T-helper 2 cell treated with Interferon-gamma antibody and Interleukin-4, amounts not matched to agents 5 μg/mL and 100 μg/mL, for 36 hours (primary cell): ENCODE measurements at regions not wholly inside any gene's neighbourhood (a gene's known extent, or its start where the extent isn't known, plus 50 kb on each side); places are given as distances from the start of the nearest gene placed in this dataset.
"Not testable (repeated sequence)": the region's sequence is repeated elsewhere in the genome, so short reads cannot be mapped to it uniquely, and the experiment has no call there.

Experiments
- DNase-seq: peaks from one replicate; pipeline ENCODE4 v3.0.0; 2021; ENCODE audit warnings: low spot score
- H3K27ac Mint-ChIP-seq: one replicate; pipeline ENCODE4 v1.8.0; 2021; ENCODE audit warnings: mild to moderate bottlenecking, mixed read lengths
- H3K27me3 Mint-ChIP-seq: one replicate; pipeline ENCODE4 v1.8.0; 2021; ENCODE audit warnings: low read depth, mixed read lengths
- H3K36me3 Mint-ChIP-seq: one replicate; pipeline ENCODE4 v1.8.0; 2021; ENCODE audit warnings: low read depth, mixed read lengths
- H3K4me1 Mint-ChIP-seq: one replicate; pipeline ENCODE4 v1.8.0; 2021; ENCODE audit warnings: low read depth, mixed read lengths
- H3K4me3 Mint-ChIP-seq: one replicate; pipeline ENCODE4 v1.8.0; 2022; ENCODE audit warnings: mild to moderate bottlenecking, moderate library complexity, mixed read lengths
- H3K9me3 Mint-ChIP-seq: one replicate; pipeline ENCODE4 v1.8.0; 2021; ENCODE audit warnings: mixed read lengths

DNA sequence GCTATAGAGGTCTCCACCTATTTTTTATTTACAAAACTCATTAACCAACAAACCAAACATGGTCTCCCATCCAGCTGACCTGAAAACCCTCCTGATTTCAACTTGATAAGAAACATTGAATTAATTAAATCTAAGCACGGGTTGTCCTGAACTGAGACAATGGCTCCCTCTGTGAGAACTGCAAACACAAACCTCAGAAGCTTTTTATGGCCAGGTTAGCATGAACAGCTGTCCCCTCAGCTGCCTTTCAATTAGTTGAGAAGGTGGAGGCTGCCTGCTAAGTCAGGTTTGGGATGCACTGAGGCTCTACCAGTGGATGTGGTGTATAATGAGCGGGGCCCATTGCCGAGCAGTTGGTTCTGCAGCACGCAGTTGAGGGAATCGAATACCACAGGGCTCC is 258.5 kb upstream of the DDX18 start:
- H3K36me3 Mint-ChIP-seq, result no peaks in the 10 kb centered on the region
- H3K27ac Mint-ChIP-seq, result no peak overlapping the region
- peaks cover 4% of the 10 kb centered on the region for H3K9me3 Mint-ChIP-seq
- no peak overlapping the region for H3K4me3 Mint-ChIP-seq
- no peaks in the 10 kb centered on the region for H3K27me3 Mint-ChIP-seq
- H3K4me1 Mint-ChIP-seq, result no peaks in the 10 kb centered on the region
- no peak for DNase-seq

DNA sequence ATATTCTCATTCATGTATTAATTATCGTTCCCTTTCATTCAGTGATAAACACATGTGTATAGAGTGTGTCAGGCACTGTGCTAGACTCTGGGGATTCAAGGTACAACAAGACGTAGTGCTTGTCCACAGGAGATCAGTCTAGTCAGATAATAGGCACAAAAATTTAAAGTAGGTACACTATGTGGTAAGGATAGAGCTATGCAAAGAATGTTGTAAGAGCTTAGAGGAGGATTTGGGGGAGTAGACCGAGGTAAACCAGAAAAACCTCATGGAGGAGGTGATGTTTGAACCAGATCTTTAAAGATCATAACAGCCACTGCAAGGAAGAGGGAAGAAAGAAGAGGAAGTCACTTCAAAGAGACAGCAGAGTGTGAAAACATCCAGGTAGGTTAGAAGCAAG is 256.9 kb upstream of the DDX18 start:
- no peak overlapping the region for H3K27ac Mint-ChIP-seq
- no peak overlapping the region for H3K4me3 Mint-ChIP-seq
- DNase-seq, result no peak
- H3K27me3 Mint-ChIP-seq, result no peaks in the 10 kb centered on the region
- H3K36me3 Mint-ChIP-seq, result no peaks in the 10 kb centered on the region
- H3K4me1 Mint-ChIP-seq, result no peaks in the 10 kb centered on the region
- peaks cover 4% of the 10 kb centered on the region for H3K9me3 Mint-ChIP-seq

DNA sequence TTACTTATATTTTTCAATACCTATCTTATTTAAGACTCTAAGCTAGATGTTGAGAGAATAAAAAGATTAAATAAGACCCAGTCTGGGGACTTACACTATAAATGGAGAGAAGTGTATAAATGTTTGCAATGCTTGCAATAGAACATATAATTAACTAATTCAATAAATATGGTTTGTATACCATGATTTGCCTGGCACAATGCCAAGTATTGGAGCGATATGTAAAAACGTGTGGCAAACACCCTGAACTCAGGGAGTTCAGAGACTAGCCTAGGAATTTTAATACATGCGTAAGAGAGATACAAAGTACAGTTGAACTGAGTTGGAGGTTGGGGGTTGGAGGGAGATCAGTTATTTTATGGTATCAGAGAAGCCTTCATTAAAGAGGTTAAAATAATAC is 251.8 kb upstream of the DDX18 start:
- no peaks in the 10 kb centered on the region for H3K27me3 Mint-ChIP-seq
- H3K9me3 Mint-ChIP-seq, result peaks cover 12% of the 10 kb centered on the region
- H3K36me3 Mint-ChIP-seq, result no peaks in the 10 kb centered on the region
- DNase-seq, result no peak
- H3K27ac Mint-ChIP-seq, result no peak overlapping the region
- H3K4me3 Mint-ChIP-seq, result no peak overlapping the region
- H3K4me1 Mint-ChIP-seq, result no peaks in the 10 kb centered on the region

DNA sequence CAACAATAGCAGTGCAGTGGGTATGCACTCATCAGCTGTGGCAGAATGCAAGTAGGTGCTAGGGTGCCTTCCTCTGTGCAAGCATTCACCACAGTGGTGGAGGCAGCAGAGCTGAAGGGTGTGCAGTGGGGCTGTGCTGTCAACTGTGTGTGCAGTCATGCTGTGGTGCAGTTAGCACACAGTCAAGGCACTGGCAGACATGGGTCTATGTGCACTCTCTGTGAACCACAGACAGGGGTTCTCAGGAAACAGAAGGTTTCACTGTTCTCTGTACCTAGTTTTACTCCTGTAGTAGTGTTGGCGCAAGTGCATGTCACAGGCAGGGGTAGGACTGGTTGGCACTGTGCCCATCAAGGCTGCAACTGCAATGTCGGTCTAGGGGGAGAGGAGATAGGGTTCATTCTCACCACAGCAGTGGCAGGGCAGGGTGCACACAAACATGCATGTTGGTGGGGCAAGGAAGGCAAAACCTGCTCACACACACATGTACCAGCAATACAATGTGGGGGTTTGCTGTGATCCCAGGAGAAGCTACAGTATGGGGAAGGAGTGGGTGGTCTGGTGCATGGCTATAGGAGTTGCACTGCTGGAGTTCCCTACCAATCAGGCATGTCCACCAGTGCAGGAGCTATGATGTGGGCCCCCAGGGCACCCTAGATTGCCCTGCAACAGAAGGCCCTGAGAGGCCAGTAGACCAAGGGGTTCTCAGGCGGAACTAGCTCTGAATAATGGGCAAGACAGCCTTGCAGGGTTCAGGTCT is 242.7 kb upstream of the DDX18 start:
- Mint-ChIP-seq H3K4me1 (no peaks in the 10 kb centered on the region), H3K36me3 (no peaks in the 10 kb centered on the region), H3K27me3 (no peaks in the 10 kb centered on the region), H3K9me3 (peaks cover 28% of the 10 kb centered on the region), H3K4me3 (no peak overlapping the region), H3K27ac (no peak overlapping the region)
- no peak for DNase-seq

DNA sequence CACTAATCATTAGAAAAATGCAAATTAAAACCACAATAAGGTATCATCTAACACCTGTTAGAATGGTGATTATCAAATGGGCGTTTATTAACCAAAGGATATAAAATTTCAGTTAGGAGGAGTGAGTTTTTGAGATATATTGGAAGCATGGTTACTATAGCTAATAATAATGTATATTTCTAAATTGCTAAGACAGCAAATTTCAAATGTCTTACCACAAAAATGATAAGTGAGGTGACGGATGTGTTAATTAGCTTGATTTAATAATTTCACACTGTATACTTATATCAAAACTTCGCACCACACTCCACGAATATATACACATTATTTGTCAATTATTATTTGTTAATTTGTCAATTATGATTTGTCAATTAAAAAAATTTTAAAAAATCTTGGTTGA is 227.2 kb upstream of the DDX18 start:
- H3K9me3 Mint-ChIP-seq, result peaks cover 5% of the 10 kb centered on the region
- H3K4me3 Mint-ChIP-seq, result no peak overlapping the region
- no peaks in the 10 kb centered on the region for H3K36me3 Mint-ChIP-seq
- H3K27me3 Mint-ChIP-seq, result no peaks in the 10 kb centered on the region
- no peak for DNase-seq
- H3K4me1 Mint-ChIP-seq, result no peaks in the 10 kb centered on the region
- H3K27ac Mint-ChIP-seq, result no peak overlapping the region

DNA sequence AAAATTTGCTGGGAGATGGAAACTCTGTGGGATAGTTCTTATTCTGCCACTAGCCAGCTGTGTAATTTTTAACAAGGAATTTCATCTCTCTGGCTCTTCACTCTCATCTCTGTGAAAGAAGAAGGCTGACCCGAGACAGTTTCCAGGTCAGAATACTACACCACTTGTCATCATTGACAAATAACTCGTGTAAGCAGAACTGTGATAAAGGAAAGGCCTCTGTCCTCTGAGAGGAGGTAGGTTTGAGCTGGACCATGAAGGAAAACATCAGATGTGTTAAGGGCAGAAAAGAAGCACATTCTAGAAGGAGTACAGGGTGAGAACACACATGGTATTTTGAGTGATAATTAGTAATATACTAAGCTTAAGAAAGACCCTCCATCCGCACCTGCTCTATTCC is 211.4 kb upstream of the DDX18 start:
- peaks cover 11% of the 10 kb centered on the region for H3K9me3 Mint-ChIP-seq

DNA sequence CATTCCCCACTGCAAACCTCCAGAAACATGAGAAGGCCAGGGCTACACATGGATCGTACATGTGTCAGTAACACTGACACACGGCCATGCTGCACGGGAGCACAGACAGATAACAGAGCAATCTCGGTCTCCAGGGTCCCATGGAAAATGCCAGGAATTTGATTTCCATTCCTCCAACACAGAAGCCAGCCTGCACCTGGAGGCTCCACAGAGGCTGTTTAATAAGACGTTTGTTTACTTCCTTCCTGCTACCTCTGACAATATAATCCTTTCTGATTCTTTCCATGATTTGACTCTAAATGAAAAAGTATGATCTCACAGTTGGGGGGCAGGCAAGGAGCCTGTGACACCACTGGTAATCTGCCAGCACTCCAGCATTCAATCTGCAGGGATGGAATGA is 210.9 kb upstream of the DDX18 start:
- H3K27ac Mint-ChIP-seq, result no peak overlapping the region
- peaks cover 9% of the 10 kb centered on the region for H3K9me3 Mint-ChIP-seq
- no peaks in the 10 kb centered on the region for H3K36me3 Mint-ChIP-seq
- no peak overlapping the region for H3K4me3 Mint-ChIP-seq
- no peak for DNase-seq
- H3K4me1 Mint-ChIP-seq, result no peaks in the 10 kb centered on the region
- H3K27me3 Mint-ChIP-seq, result no peaks in the 10 kb centered on the region

More for the DNA sequence above, 211.4 kb upstream of the DDX18 start:
- no peaks in the 10 kb centered on the region for H3K4me1 Mint-ChIP-seq
- no peak overlapping the region for H3K27ac Mint-ChIP-seq
- no peak overlapping the region for H3K4me3 Mint-ChIP-seq
- no peak for DNase-seq
- H3K27me3 Mint-ChIP-seq, result no peaks in the 10 kb centered on the region
- no peaks in the 10 kb centered on the region for H3K36me3 Mint-ChIP-seq

DNA sequence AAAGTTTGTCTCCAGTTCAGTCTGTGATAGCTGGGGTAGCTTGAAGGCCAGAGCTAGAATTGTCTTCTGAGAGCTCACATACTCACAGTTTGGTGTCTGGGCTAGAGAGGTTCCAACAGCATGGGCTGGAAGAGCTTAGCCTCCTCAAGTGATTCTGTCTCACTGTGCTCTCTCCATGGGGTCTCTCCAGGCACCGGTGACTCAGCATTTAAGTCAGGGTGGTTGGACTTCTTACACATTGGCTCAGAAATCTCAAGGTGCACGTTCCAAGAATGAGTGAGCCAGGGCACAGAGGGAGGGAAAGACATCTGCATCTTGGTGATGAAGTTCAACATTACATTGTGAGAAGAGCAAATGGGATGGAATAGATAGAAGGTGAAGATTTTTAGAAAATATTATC is 207.3 kb upstream of the DDX18 start:
- H3K4me3 Mint-ChIP-seq, result no peak overlapping the region
- H3K27ac Mint-ChIP-seq, result no peak overlapping the region
- H3K27me3 Mint-ChIP-seq, result no peaks in the 10 kb centered on the region
- no peaks in the 10 kb centered on the region for H3K9me3 Mint-ChIP-seq
- H3K4me1 Mint-ChIP-seq, result no peaks in the 10 kb centered on the region
- DNase-seq, result no peak
- no peaks in the 10 kb centered on the region for H3K36me3 Mint-ChIP-seq

DNA sequence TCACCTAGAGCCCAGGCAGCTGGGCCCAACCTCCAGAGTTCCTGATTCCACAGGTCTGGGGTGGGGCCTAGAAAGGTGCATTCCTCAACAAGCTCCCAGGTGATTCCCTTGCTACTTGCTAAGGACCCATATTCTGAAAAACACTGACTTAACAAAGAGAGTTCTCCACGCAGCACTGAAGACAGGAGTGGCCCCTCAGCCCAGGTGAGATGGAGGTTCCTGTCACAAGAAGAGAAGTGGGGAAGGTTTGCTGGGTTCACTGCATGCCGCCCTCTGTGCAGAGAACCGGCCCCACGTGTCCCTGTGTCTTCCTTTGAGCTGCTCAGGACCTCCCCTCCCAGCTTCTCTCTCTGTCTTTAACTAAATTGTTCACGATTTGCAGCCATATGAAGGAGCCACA is 201.4 kb upstream of the DDX18 start:
- H3K27me3 Mint-ChIP-seq, result no peaks in the 10 kb centered on the region
- no peak overlapping the region for H3K4me3 Mint-ChIP-seq
- no peak for DNase-seq
- no peaks in the 10 kb centered on the region for H3K9me3 Mint-ChIP-seq
- no peak overlapping the region for H3K27ac Mint-ChIP-seq
- no peaks in the 10 kb centered on the region for H3K36me3 Mint-ChIP-seq
- no peaks in the 10 kb centered on the region for H3K4me1 Mint-ChIP-seq

DNA sequence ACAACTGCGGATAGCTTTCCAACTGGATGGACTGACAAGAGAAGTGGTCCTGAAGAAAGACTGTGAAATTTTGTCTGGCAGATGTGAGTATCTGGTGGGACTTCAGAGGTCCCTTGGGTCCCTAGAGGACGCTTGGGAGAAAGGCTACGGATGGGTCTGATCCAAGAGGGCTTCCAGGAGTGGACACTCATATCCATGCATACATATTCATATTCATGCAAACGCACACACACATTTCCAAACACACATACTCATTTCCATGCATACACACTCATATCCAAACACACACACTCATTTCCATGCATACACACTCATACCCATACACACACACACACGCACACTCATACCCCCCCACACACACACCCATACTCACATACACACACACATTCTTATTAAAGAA is 200.2 kb upstream of the DDX18 start:
- no peaks in the 10 kb centered on the region for H3K27me3 Mint-ChIP-seq
- no peak overlapping the region for H3K27ac Mint-ChIP-seq
- no peak for DNase-seq
- no peaks in the 10 kb centered on the region for H3K36me3 Mint-ChIP-seq
- no peaks in the 10 kb centered on the region for H3K4me1 Mint-ChIP-seq
- H3K4me3 Mint-ChIP-seq, result no peak overlapping the region
- H3K9me3 Mint-ChIP-seq, result no peaks in the 10 kb centered on the region

DNA sequence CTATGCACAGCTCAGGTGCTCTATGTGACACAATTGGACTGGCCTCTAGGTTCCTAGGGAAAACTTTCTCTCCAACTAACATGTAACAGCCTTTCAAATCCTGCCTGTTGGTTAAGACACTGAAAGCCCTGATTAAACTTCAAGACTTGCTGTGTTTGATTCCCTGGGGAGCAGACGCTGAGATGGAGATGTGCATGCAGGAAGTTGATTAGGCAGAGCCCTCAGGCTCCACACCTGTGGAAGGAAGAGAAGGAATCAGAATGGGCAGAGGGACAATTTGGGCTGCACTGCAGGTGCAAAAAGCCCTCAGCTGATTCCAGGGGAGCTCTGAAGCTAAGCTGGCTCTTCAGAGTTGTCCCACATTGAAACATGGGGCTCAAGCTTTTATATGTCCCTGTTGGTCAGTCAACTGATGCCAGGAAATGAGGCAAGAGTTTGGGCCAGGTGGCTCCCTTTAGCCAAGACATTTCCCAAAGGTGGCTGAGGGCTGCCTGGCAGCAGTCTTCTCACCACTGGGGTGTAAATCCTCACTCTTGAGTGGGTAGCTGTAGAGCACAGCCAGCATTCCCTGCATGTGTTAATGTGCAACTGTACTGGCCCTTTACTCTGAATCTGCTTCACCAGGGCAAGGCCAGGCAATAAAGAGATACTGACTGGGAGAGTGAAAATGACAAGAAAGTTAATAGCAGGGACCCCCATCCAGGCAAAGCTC is 199.5 kb upstream of the DDX18 start:
- no peak overlapping the region for H3K27ac Mint-ChIP-seq
- H3K4me3 Mint-ChIP-seq, result no peak overlapping the region
- H3K4me1 Mint-ChIP-seq, result no peaks in the 10 kb centered on the region
- DNase-seq, result no peak
- no peaks in the 10 kb centered on the region for H3K27me3 Mint-ChIP-seq
- H3K36me3 Mint-ChIP-seq, result no peaks in the 10 kb centered on the region
- H3K9me3 Mint-ChIP-seq, result no peaks in the 10 kb centered on the region

DNA sequence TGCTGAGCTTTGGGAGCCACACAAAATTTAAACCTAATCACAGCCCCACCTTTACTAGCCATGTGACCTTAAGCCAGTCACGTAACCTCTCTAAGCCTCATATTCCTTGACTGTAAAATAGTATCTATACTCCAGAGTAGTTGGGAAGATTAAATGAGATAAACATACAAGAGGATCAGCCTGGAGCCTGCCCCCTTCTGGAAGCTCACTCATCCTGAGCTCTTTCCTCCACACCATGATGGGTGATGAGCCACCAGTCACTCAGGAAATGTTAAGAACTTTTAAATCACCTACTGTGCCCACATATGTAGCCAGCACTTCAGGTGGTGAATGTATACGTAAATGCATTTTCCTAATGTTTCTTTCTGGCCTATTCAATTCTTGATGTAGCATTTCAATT is 195.9 kb upstream of the DDX18 start:
- Mint-ChIP-seq H3K27me3 (no peaks in the 10 kb centered on the region), H3K27ac (no peak overlapping the region), H3K9me3 (no peaks in the 10 kb centered on the region)

DNA sequence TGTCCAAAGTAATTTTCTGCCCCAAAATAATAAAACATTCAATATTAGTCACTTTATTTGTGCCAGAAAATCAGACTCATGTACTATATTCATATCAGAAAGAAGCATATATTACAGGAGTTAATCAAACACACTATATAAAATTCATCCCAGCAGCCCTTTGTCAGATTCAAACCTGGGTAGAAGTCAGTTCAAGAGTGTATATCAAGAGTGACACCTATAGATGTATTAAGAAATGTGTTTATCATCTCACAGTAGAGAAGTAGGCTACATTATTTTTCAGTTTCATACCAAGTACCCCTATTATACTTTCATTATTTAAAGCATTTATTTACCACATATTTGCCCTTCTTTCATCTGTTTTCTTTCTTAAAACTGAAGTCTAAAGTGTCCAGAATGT is 193.2 kb upstream of the DDX18 start:
- no peak overlapping the region for H3K27ac Mint-ChIP-seq
- no peaks in the 10 kb centered on the region for H3K4me1 Mint-ChIP-seq
- H3K9me3 Mint-ChIP-seq, result no peaks in the 10 kb centered on the region
- H3K36me3 Mint-ChIP-seq, result no peaks in the 10 kb centered on the region
- no peak for DNase-seq
- H3K27me3 Mint-ChIP-seq, result no peaks in the 10 kb centered on the region
- H3K4me3 Mint-ChIP-seq, result no peak overlapping the region

More for the DNA sequence above, 195.9 kb upstream of the DDX18 start:
- no peaks in the 10 kb centered on the region for H3K36me3 Mint-ChIP-seq
- H3K4me1 Mint-ChIP-seq, result no peaks in the 10 kb centered on the region
- H3K4me3 Mint-ChIP-seq, result no peak overlapping the region
- DNase-seq, result no peak

DNA sequence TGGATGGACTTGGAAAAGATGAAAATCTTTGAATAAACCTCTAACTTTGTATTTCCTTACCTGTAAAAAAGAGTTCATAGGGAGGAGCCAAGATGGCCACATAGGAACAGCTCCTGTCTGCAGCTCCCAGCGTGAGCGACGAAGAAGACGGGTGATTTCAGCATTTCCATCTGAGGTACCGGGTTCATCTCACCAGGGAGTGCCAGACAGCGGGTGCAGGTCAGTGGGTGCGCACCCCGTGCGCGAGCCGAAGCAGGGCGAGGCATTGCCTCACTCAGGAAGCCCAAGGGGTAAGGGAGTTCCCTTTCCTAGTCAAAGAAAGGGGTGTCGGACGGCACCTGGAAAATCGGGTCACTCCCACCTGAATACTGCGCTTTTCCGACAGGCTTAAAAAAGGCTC is 191.3 kb upstream of the DDX18 start:
- H3K9me3 Mint-ChIP-seq, H3K4me3 Mint-ChIP-seq, H3K27me3 Mint-ChIP-seq, DNase-seq, H3K4me1 Mint-ChIP-seq, H3K36me3 Mint-ChIP-seq, H3K27ac Mint-ChIP-seq: not testable (repeated sequence)
